GM12878 (cell line): ENCODE measurements at regions not wholly inside any gene's neighbourhood (a gene's known extent, or its start where the extent isn't known, plus 50 kb on each side); places are given as distances from the start of the nearest gene placed in this dataset.

Experiments used
- ATAC-seq: fragments of 200-7000 bp; cut with Tn5 transposase; 3 replicates; pipeline ENCODE4 v1.9.1; 2020; ENCODE audit warnings: mild to moderate bottlenecking, moderate library complexity
- BruUV-seq: library from RNA; stranded (reverse); fragments of 400-500 nt; replicated peaks from 2 replicates; lab custom pipeline; 2021; lab: Mats Ljungman, UMichigan
- CTCF ChIA-PET: fragments of 300-600 bp; sonication (Branson Sonifier 250); formaldehyde crosslinking; extraction: SDS; loops from one replicate; lab custom pipeline; 2021; ENCODE audit warnings: inconsistent platforms; lab: Yijun Ruan, JAX
- POLR2A ChIA-PET: fragments of 350-600 bp; formaldehyde crosslinking; extraction: SDS; loops from one replicate; lab custom pipeline; 2021; ENCODE audit warnings: inconsistent platforms; lab: Charles Lee
- RAD21 ChIA-PET: fragments of 300-600 bp; sonication (Branson Sonifier 250); formaldehyde crosslinking; loops from one replicate; lab custom pipeline; 2023; ENCODE audit warnings: antibody characterized with exemption; ENCODE audit not compliant: unreplicated experiment; lab: Charles Lee
- SMC1A ChIA-PET: fragments of 300-600 bp; sonication (Branson Sonifier 250); formaldehyde crosslinking; loops from one replicate; lab custom pipeline; 2023; ENCODE audit not compliant: unreplicated experiment, uncharacterized antibody; lab: Charles Lee
- DNase-seq: peaks from one replicate; pipeline ENCODE4 v3.0.0-alpha.2; 2011; ENCODE audit warnings: low read depth, low spot score
- FAIRE-seq: peaks from 3 replicates; lab custom pipeline; 2011; peaks lifted over from hg19 to GRCh38; lab: Jason Lieb, UNC
- H2AFZ ChIP-seq: 2 replicates; pipeline ENCODE4 v1.6.0; 2011; ENCODE audit warnings: low read depth, low read length, control low read depth; ENCODE audit not compliant: control insufficient read depth
- H3K27ac ChIP-seq: 2 replicates; pipeline ENCODE4 v1.5.1; 2011; ENCODE audit warnings: control low read depth; ENCODE audit not compliant: control insufficient read depth, insufficient read depth
- H3K27me3 ChIP-seq, 2 experiments: replicated peaks in 1 of 2; 2 replicates each; pipeline versions ENCODE4 v1.6.0 to v1.6.1; 2011; ENCODE audit warnings: low read length in 1 of 2; ENCODE audit not compliant: control insufficient read depth in 2 of 2, insufficient read depth in 2 of 2
- H3K36me3 ChIP-seq, 2 experiments: 2 replicates each; pipeline ENCODE4 v1.5.1; 2011; ENCODE audit warnings: low read length in 1 of 2; ENCODE audit not compliant: control insufficient read depth in 2 of 2, insufficient read depth in 2 of 2
- H3K4me1 ChIP-seq: 2 replicates; pipeline ENCODE4 v1.6.1; 2011; ENCODE audit warnings: mild to moderate bottlenecking, low read length, moderate library complexity, mixed read lengths; ENCODE audit not compliant: control insufficient read depth, insufficient read depth
- H3K4me2 ChIP-seq: 2 replicates; pipeline ENCODE4 v1.6.0; 2011; ENCODE audit warnings: control low read depth; ENCODE audit not compliant: control insufficient read depth, insufficient read depth
- H3K4me3 ChIP-seq: fragments of 200-600 bp; sonication (generic); 2 replicates; pipeline ENCODE4 v1.5.1; 2016
- H3K79me2 ChIP-seq: 2 replicates; pipeline ENCODE4 v1.6.0; 2011; ENCODE audit warnings: low read length; ENCODE audit not compliant: control insufficient read depth, insufficient read depth
- H3K9ac ChIP-seq: 2 replicates; pipeline ENCODE4 v1.8.0; 2011; ENCODE audit warnings: low read length, control low read depth, mixed read lengths; ENCODE audit not compliant: control insufficient read depth, insufficient read depth
- H3K9me3 ChIP-seq: replicated peaks from 3 replicates; pipeline ENCODE4 v1.5.1; 2011; ENCODE audit warnings: mild to moderate bottlenecking, low read length; ENCODE audit not compliant: control insufficient read depth, insufficient read depth
- H4K20me1 ChIP-seq: 2 replicates; pipeline ENCODE4 v1.6.0; 2011; ENCODE audit not compliant: control insufficient read depth, insufficient read depth
- BCL3 ChIP-seq: IDR thresholded peaks from 2 replicates; pipeline ENCODE4 v1.6.1; 2011; ENCODE audit warnings: borderline replicate concordance, low read depth, mild to moderate bottlenecking, moderate library complexity, low read length; ENCODE audit not compliant: insufficient read depth, poor library complexity, severe bottlenecking
- CEBPZ ChIP-seq: fragments of 150-350 bp; IDR thresholded peaks from 2 replicates; pipeline ENCODE4 v1.6.1; 2016; ENCODE audit warnings: low read depth, low read length
- IKZF1 ChIP-seq: fragments of 450-650 bp; conservative IDR thresholded peaks from 2 replicates; pipeline ENCODE4 v1.6.1; 2017; ENCODE audit warnings: antibody characterized with exemption, mild to moderate bottlenecking
- IRF4 ChIP-seq: IDR thresholded peaks from 2 replicates; pipeline ENCODE4 v1.6.1; 2011; ENCODE audit warnings: low read depth, low read length
- KAT2A ChIP-seq: conservative IDR thresholded peaks from 2 replicates; pipeline ENCODE4 v1.6.1; 2011; ENCODE audit warnings: low read depth, low read length; ENCODE audit not compliant: control insufficient read depth
- KDM1A ChIP-seq: fragments of 200-600 bp; sonication (generic); IDR thresholded peaks from 2 replicates; pipeline ENCODE4 v1.6.1; 2016; ENCODE audit warnings: borderline replicate concordance
- NBN ChIP-seq: fragments of 450-650 bp; IDR thresholded peaks from 2 replicates; pipeline ENCODE4 v1.6.1; 2016
- NKRF ChIP-seq: fragments of 450-650 bp; conservative IDR thresholded peaks from 2 replicates; pipeline ENCODE4 v1.6.1; 2017; ENCODE audit warnings: mild to moderate bottlenecking, moderate library complexity
- PML ChIP-seq: IDR thresholded peaks from 2 replicates; pipeline ENCODE4 v1.6.1; 2012; ENCODE audit warnings: low read length, inconsistent platforms
- SMAD1 ChIP-seq: fragments of 450-650 bp; IDR thresholded peaks from 2 replicates; pipeline ENCODE4 v1.6.1; 2018; ENCODE audit warnings: mild to moderate bottlenecking, low read depth; ENCODE audit not compliant: partially characterized antibody
- SMC3 ChIP-seq: IDR thresholded peaks from 2 replicates; pipeline ENCODE4 v1.6.1; 2011; ENCODE audit warnings: low read length, improper control_type of control experiment, borderline replicate concordance
- WGBS: methylation state at CpG from one replicate; pipeline ENCODE4 v1.1.6; 2016; ENCODE audit warnings: low lambda C conversion rate; ENCODE audit not compliant: insufficient replicate concordance, insufficient coverage; ENCODE audit errors: missing lambda C conversion rate; 5-methylcytosine and 5-hydroxymethylcytosine counted together
- in situ Hi-C: fragments of 300-500 bp; cut with MboI; formaldehyde crosslinking; loops from 9 replicates; pipeline ENCODE4 v1.14.3; 2018; ENCODE audit warnings: mixed read lengths
- intact Hi-C: fragments of 100-400 bp; cut with micrococcal nuclease; formaldehyde crosslinking; loops from one replicate; pipeline ENCODE4 v1.14.2; 2022; ENCODE audit not compliant: unreplicated experiment

- TF ChIP-seq KAT2A = no peak
- no peak for TF ChIP-seq IKZF1
- TF ChIP-seq, all 136 proteins: peak for 0
- FAIRE-seq = no peak
Observed at GRCh38 chr5:143619040-143619439, 192.9 kb upstream of the HMHB1 start.

GRCh38 chr5:143618141-143618540, 193.8 kb upstream of the HMHB1 start:
- POLR2A ChIA-PET = no interaction called here
- TF ChIP-seq IRF4 (no peak), SMC3 (no peak), SMAD1 (no peak), KDM1A (no peak), CEBPZ (no peak), NKRF (no peak), PML (no peak), BCL3 (no peak), NBN (no peak)

More at GRCh38 chr5:143619040-143619439, 192.9 kb upstream of the HMHB1 start:
- Histone ChIP-seq H3K27me3 (no peaks in the 10 kb centered on the region), H3K79me2 (no peaks in the 10 kb centered on the region), H3K9me3 (no peaks in the 10 kb centered on the region; the same call in 2 of the 3 replicates), H2AFZ (no peak overlapping the region), H3K9ac (no peak overlapping the region), H3K27ac (no peak overlapping the region), H3K4me1 (no peaks in the 10 kb centered on the region), H3K4me3 (no peak overlapping the region), H4K20me1 (no peaks in the 10 kb centered on the region), H3K36me3 (no peaks in the 10 kb centered on the region), H3K4me2 (no peak overlapping the region)
- in situ Hi-C loops (no loop called here), intact Hi-C loops (no loop called here)
- ATAC-seq (no peak), DNase-seq (no peak)
- RAD21 ChIA-PET = no interaction called here
- SMC1A ChIA-PET = interaction anchor here (0.8 to 3.2 kb wide), 4 partner anchors 10 to 61 kb away, joined by 3 to 11 read pairs (median 4); no protein-coding TSS in a partner anchor
- CTCF ChIA-PET = interaction anchor here (1.1 to 1.3 kb wide), 2 partner anchors 11 to 13 kb away, joined by 3 read pairs; no protein-coding TSS in a partner anchor
- POLR2A ChIA-PET = no interaction called here
- BruUV-seq = no TSS peak
- WGBS = 95% methylated on average over 2 of the region's 2 CpGs

More at GRCh38 chr5:143618141-143618540, 193.8 kb upstream of the HMHB1 start:
- Histone ChIP-seq H4K20me1 (no peaks in the 10 kb centered on the region), H2AFZ (no peak overlapping the region), H3K4me3 (no peak overlapping the region), H3K4me2 (no peak overlapping the region), H3K9ac (no peak overlapping the region), H3K9me3 (no peaks in the 10 kb centered on the region; the same call in 2 of the 3 replicates), H3K79me2 (no peaks in the 10 kb centered on the region), H3K36me3 (no peaks in the 10 kb centered on the region), H3K27ac (no peak overlapping the region), H3K27me3 (no peaks in the 10 kb centered on the region), H3K4me1 (peaks cover 3% of the 10 kb centered on the region; the same call in 1 of the 2 replicates)
- ChIA-PET CTCF (interaction anchor here (0.6 to 1.3 kb wide), 3 partner anchors 12 to 695 kb away, joined by 3 to 4 read pairs (median 3); no protein-coding TSS in a partner anchor), SMC1A (interaction anchor here (0.8 to 3.2 kb wide), 6 partner anchors 9 to 60 kb away, joined by 3 to 11 read pairs (median 4); no protein-coding TSS in a partner anchor), RAD21 (no interaction called here)
- ATAC-seq = no peak
- WGBS = 86% methylated on average over 6 of the region's 6 CpGs
- intact Hi-C loops = no loop called here
- no peak for DNase-seq
- FAIRE-seq = no peak
- no TSS peak for BruUV-seq
- in situ Hi-C loops = no loop called here
